Mononuclear cell (primary cell): ENCODE measurements at regions not wholly inside any gene's neighbourhood (a gene's known extent, or its start where the extent isn't known, plus 50 kb on each side); places are given as distances from the start of the nearest gene placed in this dataset.

ENCODE experiments used
- H3K27me3 ChIP-seq: 2 replicates; pipeline ENCODE4 v1.6.0; 2011; ENCODE audit warnings: low read length, control low read depth; ENCODE audit not compliant: insufficient read depth
- H3K4me1 ChIP-seq: 2 replicates; pipeline ENCODE4 v1.5.1; 2011; ENCODE audit warnings: mild to moderate bottlenecking, low read length, control low read depth; ENCODE audit not compliant: insufficient read depth
- H3K4me3 ChIP-seq: 2 replicates; pipeline ENCODE4 v1.5.1; 2011; ENCODE audit warnings: mild to moderate bottlenecking, low read length, moderate library complexity
- H3K9me3 ChIP-seq: 2 replicates; pipeline ENCODE4 v1.5.1; 2011; ENCODE audit warnings: low read depth, mild to moderate bottlenecking, control low read depth, low read length

GRCh38 chr4:188197566-188197965 lies 58.3 kb downstream of the TRIML1 start:
- H3K27me3 ChIP-seq: no peaks in the 10 kb centered on the region

GRCh38 chr4:188198982-188199792 lies 59.9 kb downstream of the TRIML1 start:
- no peaks in the 10 kb centered on the region for H3K9me3 ChIP-seq
- no peaks in the 10 kb centered on the region for H3K27me3 ChIP-seq
- H3K4me3 ChIP-seq: no peak overlapping the region
- no peaks in the 10 kb centered on the region for H3K4me1 ChIP-seq

More at GRCh38 chr4:188197566-188197965, 58.3 kb downstream of the TRIML1 start:
- Histone ChIP-seq H3K4me3 (no peak overlapping the region), H3K4me1 (no peaks in the 10 kb centered on the region), H3K9me3 (no peaks in the 10 kb centered on the region)

- Histone ChIP-seq H3K4me1 (no peaks in the 10 kb centered on the region), H3K9me3 (no peaks in the 10 kb centered on the region), H3K4me3 (no peak overlapping the region)
Observed at GRCh38 chr4:188201851-188202250, 62.6 kb downstream of the TRIML1 start.

GRCh38 chr4:188206783-188207182 lies 67.5 kb downstream of the TRIML1 start:
- Histone ChIP-seq H3K9me3 (no peaks in the 10 kb centered on the region), H3K27me3 (no peaks in the 10 kb centered on the region), H3K4me3 (no peak overlapping the region), H3K4me1 (no peaks in the 10 kb centered on the region)

More at GRCh38 chr4:188201851-188202250, 62.6 kb downstream of the TRIML1 start:
- H3K27me3 ChIP-seq: no peaks in the 10 kb centered on the region

GRCh38 chr4:188214861-188215260 lies 75.6 kb downstream of the TRIML1 start:
- Histone ChIP-seq H3K4me3 (no peak overlapping the region), H3K4me1 (no peaks in the 10 kb centered on the region), H3K27me3 (no peaks in the 10 kb centered on the region), H3K9me3 (no peaks in the 10 kb centered on the region)

GRCh38 chr4:188218392-188218791 lies 79.2 kb downstream of the TRIML1 start:
- Histone ChIP-seq H3K27me3 (no peaks in the 10 kb centered on the region), H3K4me1 (no peaks in the 10 kb centered on the region), H3K4me3 (no peak overlapping the region), H3K9me3 (no peaks in the 10 kb centered on the region)

- H3K4me1 ChIP-seq: no peaks in the 10 kb centered on the region
- H3K9me3 ChIP-seq: no peaks in the 10 kb centered on the region
- no peak overlapping the region for H3K4me3 ChIP-seq
- no peaks in the 10 kb centered on the region for H3K27me3 ChIP-seq
Observed at GRCh38 chr4:188220006-188220405, 80.8 kb downstream of the TRIML1 start.

- Histone ChIP-seq H3K4me3 (no peak overlapping the region), H3K27me3 (no peaks in the 10 kb centered on the region), H3K4me1 (no peaks in the 10 kb centered on the region)
Observed at GRCh38 chr4:188221090-188221489, 81.8 kb downstream of the TRIML1 start.

GRCh38 chr4:188228279-188228678 lies 89.0 kb downstream of the TRIML1 start:
- Histone ChIP-seq H3K4me3 (no peak overlapping the region), H3K4me1 (no peaks in the 10 kb centered on the region), H3K9me3 (no peaks in the 10 kb centered on the region), H3K27me3 (no peaks in the 10 kb centered on the region)

More at GRCh38 chr4:188221090-188221489, 81.8 kb downstream of the TRIML1 start:
- no peaks in the 10 kb centered on the region for H3K9me3 ChIP-seq

- H3K4me1 ChIP-seq: no peaks in the 10 kb centered on the region
- no peaks in the 10 kb centered on the region for H3K9me3 ChIP-seq
- H3K4me3 ChIP-seq: no peak overlapping the region
- no peaks in the 10 kb centered on the region for H3K27me3 ChIP-seq
Observed at GRCh38 chr4:188232428-188232827, 93.2 kb downstream of the TRIML1 start.

GRCh38 chr4:188242041-188242440 lies 102.8 kb downstream of the TRIML1 start:
- no peaks in the 10 kb centered on the region for H3K9me3 ChIP-seq
- no peaks in the 10 kb centered on the region for H3K4me1 ChIP-seq
- no peak overlapping the region for H3K4me3 ChIP-seq
- H3K27me3 ChIP-seq: no peaks in the 10 kb centered on the region

GRCh38 chr4:188245651-188246050 lies 106.4 kb downstream of the TRIML1 start:
- Histone ChIP-seq H3K27me3 (no peaks in the 10 kb centered on the region), H3K9me3 (no peaks in the 10 kb centered on the region), H3K4me1 (no peaks in the 10 kb centered on the region), H3K4me3 (no peak overlapping the region)

- Histone ChIP-seq H3K4me1 (no peaks in the 10 kb centered on the region), H3K4me3 (no peak overlapping the region), H3K27me3 (no peaks in the 10 kb centered on the region), H3K9me3 (no peaks in the 10 kb centered on the region)
Observed at GRCh38 chr4:188246488-188246887, 107.2 kb downstream of the TRIML1 start.

- Histone ChIP-seq H3K4me3 (no peak overlapping the region), H3K27me3 (no peaks in the 10 kb centered on the region), H3K4me1 (no peaks in the 10 kb centered on the region), H3K9me3 (no peaks in the 10 kb centered on the region)
Observed at GRCh38 chr4:188254211-188254610, 115.0 kb downstream of the TRIML1 start.

GRCh38 chr4:188262464-188262863 lies 123.2 kb downstream of the TRIML1 start:
- Histone ChIP-seq H3K27me3 (no peaks in the 10 kb centered on the region), H3K9me3 (no peaks in the 10 kb centered on the region), H3K4me1 (no peaks in the 10 kb centered on the region), H3K4me3 (no peak overlapping the region)

- H3K9me3 ChIP-seq: no peaks in the 10 kb centered on the region
- H3K4me3 ChIP-seq: no peak overlapping the region
- H3K4me1 ChIP-seq: no peaks in the 10 kb centered on the region
- H3K27me3 ChIP-seq: no peaks in the 10 kb centered on the region
Observed at GRCh38 chr4:188263321-188263720, 124.1 kb downstream of the TRIML1 start.
